GM10266 (cell line): ENCODE measurements at regions not wholly inside any gene's neighbourhood (a gene's known extent, or its start where the extent isn't known, plus 50 kb on each side); places are given as distances from the start of the nearest gene placed in this dataset.

Experiments
- DNase-seq: peaks from one replicate; pipeline ENCODE4 v3.0.0; 2012; ENCODE audit errors: extremely low spot score
- CTCF ChIP-seq: IDR thresholded peaks from 2 replicates; pipeline ENCODE4 v1.5.1; 2012; ENCODE audit warnings: mild to moderate bottlenecking, low read depth; ENCODE audit not compliant: control insufficient read depth, insufficient read depth; ENCODE audit errors: missing control alignments

DNA sequence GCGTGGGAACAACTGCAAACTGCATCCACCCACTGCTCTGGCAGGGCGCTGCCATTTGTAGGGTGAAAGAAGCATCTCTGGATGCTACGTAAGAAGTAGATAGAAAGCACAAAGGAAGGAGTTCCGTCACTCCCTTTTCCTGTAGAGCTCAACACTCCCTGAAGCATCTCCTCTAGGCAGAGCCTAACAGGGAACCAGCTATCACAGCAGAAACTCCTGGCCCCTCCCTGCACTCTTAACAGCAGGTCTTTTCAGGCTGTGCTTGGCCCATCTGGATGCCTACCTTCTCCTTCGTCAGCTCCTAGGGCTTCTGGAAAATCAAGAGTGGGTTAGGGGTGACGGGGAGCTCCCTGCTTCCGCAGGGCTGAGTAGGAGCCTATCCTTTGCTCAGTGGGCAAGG, 112.9 kb upstream of the TLL1 start:
- TF ChIP-seq CTCF = no peak
- DNase-seq = no peak

DNA sequence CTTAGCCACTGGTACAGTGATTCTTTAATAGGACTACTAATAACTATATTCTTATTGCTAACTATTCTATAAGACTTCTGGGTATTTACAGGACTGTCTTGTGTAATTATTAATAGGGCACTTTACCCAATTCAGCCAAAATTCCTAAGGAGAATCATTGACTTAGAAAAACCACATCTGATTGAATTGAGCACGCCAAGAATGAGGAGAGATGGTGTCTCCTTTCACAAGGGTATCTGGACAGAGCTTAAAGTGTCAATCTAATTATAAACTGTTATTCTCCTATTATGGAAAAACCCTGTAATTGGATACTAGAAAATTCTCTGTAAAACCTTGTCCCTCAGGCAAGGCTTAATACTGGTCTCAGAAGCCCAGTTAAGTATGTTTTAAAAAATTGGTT, 111.1 kb upstream of the TLL1 start:
- no peak for TF ChIP-seq CTCF
- DNase-seq = no peak

DNA sequence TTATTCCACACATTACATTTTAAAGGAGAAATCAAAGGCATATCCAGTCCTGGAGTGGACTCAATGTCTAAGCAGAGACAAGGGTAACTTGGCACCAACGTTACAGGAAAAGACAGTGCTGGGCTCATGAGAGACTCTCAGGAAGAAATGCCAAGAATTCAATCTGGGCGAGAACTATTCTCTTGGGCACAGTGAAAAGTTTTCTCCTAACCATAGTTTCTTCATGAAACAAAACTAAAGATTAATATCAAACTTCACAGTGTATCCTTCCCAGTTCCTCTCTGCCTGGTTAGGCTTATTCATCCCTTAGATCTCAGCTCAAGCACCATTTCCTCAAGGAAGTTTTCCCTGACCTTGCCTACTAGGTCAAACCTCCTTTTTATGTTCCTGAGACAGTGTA, 109.4 kb upstream of the TLL1 start:
- DNase-seq = no peak
- no peak for TF ChIP-seq CTCF

GRCh38 chr4:165765053-165765452, 108.0 kb upstream of the TLL1 start:
- DNase-seq = no peak
- TF ChIP-seq CTCF = no peak

GRCh38 chr4:165766018-165766417, 107.0 kb upstream of the TLL1 start:
- no peak for DNase-seq
- TF ChIP-seq CTCF = no peak

GRCh38 chr4:165766976-165767375, 106.1 kb upstream of the TLL1 start:
- no peak for DNase-seq
- no peak for TF ChIP-seq CTCF

- DNase-seq = no peak
- no peak for TF ChIP-seq CTCF
Measured at GRCh38 chr4:165767671-165768070, 105.4 kb upstream of the TLL1 start.
